HG03432 (cell line): ENCODE measurements at regions not wholly inside any gene's neighbourhood (a gene's known extent, or its start where the extent isn't known, plus 50 kb on each side); places are given as distances from the start of the nearest gene placed in this dataset.

Experiments used
- ATAC-seq: cut with Tn5 transposase; IDR thresholded peaks from one replicate; pipeline ENCODE4 v1.9.1; 2021; ENCODE audit warnings: mild to moderate bottlenecking, moderate library complexity; ENCODE audit not compliant: unreplicated experiment

DNA sequence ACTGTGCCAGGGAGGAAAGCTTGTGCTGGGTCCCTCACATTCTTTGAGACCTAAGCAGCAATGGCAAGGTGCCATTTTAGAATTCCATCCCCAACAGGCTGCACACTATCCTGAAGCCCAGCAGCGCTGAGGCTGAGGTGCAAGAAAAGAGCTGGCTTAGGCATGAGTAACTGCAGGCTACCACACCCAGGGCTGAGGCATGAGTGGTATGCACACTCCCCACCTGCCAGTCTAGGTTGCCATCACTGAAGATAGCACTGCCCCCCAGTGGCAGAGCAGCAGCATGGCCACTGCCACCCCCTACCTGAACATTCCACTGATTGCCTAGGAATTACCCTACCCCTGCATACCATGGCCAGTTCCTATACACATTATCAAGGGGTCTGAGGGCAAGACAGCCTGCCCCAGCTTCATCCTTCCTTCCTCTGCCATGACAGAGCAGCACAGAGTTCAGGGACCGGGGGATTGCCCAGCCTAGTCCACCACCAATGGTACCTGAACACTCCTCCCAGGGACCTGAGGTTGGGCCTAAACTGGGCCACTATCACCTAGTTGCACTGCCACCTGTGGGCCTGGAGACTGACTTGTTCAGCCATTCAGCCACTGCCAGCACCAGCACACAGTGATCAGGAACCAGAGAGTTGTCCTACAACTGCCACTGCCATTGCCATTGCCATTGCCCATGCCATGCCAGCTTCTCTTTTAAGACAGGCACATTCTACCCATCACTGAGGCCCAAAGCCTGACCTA lies 129.8 kb downstream of the SATB1 start:
- peak; percentile 98 for ATAC-seq

DNA sequence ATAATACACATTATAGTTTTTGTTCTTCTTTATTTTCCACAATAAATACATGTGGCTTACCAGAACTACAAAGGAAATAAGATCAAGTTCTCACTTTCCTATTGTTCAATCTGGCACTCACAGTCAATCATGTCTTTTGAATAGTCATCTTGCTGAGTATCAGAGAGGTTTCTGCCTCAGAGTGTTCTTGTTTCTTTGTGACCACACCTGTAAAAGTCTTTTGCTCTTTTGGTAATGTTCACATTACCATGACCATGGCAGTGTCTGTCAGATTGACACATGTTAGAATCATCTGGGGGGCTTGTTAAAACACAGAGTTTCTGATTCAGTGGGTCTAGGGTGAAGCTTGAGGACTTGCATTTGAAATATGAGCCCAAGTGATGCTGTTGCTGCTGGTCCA lies 135.0 kb downstream of the SATB1 start:
- no peak for ATAC-seq

- no peak for ATAC-seq
Measured at GRCh38 chr3:18288243-18288642, 136.9 kb downstream of the SATB1 start.

DNA sequence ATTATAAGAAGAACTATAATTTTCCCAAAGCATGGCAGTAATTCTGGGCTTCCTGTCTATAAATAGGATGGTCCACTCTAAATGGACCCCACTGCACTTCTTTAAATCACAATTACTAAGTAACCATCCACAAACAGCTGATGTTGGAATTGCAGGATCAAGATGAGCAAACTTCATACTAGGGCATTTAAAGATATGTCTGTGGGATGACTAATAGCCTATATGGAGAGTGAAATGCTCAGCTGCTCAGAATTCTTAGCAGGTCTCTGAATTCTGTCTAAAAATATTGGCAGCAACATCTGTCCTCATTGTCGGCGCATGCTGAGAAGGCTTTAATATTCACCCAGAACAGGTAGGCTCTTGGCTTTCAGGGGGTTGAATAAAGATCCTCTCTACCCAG lies 140.4 kb downstream of the SATB1 start:
- no peak for ATAC-seq

DNA sequence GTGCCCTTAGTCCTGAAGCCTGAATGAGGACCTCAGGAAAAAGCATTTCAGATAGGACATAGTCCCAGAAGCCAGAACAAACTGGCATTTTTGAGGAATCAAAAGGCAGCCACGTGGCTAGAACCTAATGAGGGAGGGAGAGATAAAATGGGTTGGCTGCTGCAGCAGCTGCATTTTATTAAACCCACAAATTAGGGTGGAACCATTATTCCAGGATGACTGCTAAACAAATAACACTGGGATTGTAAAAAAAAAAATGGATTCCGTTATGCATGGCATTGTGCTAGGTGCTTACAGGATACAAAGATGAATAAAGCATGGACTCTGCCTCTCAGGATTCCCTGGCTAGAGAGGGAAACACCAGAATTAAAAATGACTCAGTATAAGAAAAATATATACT lies 141.5 kb downstream of the SATB1 start:
- no peak for ATAC-seq

GRCh38 chr3:18282507-18282906 lies 142.6 kb downstream of the SATB1 start:
- no peak for ATAC-seq

DNA sequence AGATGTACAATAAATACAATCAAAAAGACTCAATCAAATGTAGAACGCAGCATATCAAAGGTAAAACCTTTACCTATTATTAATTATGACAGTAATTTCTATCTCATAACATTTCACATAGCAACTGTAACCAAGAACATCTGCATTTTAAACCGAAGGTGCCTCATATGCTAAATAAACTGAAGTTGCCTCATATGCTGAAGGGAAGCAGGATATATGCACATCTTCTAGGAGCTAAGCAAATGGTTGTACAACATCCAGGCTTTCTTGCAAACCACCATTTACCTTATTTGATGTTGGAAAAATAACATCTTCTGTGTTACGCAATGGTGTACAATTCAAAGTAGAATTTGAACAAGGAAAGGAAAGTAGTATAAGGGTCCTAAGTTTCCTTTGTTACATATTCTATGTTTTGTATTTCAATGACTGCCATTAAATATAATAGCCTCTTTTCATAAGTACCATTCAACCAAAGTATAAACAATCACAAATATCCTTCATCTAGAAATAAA lies 145.9 kb downstream of the SATB1 start:
- ATAC-seq = no peak

- no peak for ATAC-seq
Measured at GRCh38 chr3:18264853-18265252, 160.3 kb downstream of the SATB1 start.

DNA sequence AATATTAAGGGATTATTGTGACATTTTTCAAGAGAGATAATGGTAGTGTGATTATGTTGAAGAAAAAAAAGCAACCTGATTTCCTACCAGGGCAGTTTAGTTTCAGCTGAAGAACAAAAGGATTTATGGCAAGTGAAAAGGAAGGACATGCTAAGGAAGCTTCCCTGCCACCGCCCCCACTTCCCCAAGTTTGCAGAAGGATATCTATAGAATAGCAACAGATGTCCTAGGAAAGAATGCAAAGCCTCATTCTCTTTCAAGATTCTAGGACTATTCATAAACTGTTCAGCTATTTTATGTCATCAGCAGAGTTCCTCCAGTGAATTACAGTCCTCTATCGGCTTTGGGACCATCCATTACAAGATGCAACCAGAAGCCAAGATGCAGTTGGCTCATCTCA lies 160.8 kb downstream of the SATB1 start:
- ATAC-seq = no peak

DNA sequence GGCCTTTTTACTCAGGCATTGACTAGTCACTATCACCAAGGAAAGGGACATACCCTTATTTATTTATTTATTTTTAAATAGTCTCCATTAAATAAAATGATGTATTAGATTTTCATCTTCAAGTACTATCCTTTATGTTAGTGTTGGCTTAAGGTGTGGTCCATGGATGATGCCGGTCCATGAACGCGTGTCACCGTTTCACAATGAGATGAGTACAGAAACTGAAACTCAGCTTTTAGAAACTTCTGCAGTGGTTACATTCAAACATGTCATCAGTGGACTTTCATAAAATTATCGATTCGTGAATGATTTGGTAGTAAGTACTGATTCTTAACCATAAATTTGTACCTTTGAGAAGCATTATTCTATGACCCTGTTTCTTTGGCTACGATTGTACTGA lies 166.6 kb downstream of the SATB1 start:
- peak; percentile 75 for ATAC-seq

GRCh38 chr3:18252578-18252977 lies 172.6 kb downstream of the SATB1 start:
- ATAC-seq = no peak

DNA sequence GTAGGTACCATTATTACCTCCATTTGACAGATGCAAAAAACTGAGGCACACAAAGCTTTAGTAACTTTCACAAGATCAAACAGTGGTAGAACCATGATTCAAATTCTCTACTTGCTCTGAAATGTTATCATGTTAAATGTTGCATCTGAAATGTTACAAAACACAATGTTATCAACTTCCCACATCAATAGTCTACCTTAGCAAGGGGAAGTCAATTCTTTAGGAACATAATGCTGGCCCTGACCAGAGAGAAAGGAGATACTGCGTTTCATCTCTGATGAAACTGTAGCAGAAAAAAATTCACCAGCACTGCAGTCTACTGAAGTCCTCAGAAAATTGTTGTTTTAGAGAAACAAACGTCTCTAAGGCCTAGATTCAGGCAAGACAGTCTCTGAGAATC lies 174.1 kb downstream of the SATB1 start:
- no peak for ATAC-seq

DNA sequence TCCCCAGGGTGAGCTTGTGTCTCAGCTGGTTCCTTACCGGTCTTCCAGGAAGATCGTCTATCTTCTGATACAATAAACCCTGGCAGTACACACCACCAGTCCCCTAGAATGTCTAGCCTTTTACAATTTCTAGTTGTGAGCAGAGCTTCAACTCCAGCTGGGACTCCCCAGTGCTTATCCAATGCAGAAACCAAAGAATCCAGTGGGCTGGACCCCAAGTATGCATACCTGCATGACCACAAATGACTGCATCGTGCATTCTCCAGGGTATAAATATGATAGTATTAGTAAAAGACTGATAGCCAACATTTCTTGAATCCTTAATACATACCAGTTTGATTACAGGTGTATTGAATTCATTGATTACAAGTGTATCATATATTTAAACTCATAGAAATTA lies 176.0 kb downstream of the SATB1 start:
- no peak for ATAC-seq

DNA sequence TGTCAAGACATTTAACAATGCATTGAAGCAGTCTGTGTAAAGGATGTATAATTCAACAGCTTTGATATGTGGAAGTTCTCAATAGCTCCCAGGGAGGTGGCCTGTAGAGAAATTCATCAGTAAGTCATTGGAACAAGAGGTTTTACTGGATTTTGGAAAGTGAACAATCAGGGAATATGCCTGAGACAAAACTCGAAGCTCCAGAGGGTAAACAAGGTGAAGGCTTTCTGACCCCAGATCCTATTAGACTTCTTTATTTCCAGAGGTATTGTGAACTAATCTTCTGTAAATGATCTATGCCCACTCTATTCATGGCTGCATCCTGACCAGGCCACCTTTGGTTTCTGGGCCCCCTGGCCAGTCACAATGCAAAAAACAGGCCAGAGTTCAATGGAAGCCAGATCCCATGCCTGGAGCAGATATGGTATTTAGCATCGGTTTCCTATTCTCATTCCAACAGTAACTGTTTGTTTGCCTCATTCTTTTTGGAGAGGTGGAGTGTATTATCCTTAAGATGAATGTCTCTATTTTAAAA lies 177.3 kb downstream of the SATB1 start:
- ATAC-seq = no peak

GRCh38 chr3:18247139-18247695 lies 177.9 kb downstream of the SATB1 start:
- ATAC-seq = no peak

DNA sequence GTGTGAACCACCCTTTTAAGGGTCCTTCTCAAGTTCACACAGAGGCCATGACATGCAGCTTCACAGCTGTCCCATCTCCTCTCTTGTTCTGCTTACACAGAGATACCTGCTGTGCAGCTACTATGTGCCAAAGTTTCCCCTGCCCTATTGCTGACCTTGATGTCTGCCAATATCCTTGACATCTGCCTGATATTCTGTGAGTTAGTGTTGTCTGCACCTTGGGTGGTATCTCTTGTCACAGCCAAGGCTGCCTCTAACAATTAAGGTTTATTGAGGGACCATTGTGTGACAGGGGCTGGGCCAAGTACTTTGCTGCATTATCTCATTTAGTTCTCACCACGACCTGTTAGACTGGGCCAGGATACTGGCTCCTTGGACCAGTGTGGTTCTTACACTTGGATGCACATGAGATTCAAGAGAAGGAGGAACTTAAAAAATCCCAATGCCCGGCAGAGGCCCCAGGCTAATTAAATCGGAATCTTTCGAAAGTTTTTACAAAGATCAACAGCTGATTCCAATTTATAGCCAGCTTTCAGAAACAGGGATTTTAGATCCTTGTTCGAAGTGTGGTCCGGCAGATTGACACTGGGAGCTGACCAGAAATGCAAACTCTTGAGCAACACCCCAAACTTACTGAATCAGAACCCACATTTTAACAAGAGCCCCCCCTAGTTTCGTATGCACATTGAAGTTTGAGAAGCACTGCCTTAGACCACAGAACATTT lies 178.6 kb downstream of the SATB1 start:
- ATAC-seq = no peak

DNA sequence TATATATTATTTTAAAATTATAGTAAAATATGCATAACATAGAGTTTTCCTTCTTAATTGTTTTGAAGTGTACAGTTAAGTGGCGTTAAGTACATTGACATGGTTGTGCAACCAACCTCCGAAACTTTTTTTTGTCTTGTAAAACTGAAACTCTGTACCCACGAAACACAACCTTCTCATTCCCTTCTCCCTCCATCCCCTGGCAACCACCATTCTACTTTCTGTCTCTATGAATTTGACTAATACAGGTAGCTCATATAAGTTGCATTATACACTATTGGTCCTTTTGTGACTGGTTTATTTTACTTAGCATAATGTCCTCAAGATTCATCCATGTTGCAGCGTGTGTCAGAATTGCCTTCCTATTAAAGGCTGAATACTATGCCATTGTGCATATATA lies 179.4 kb downstream of the SATB1 start:
- ATAC-seq = peak; percentile 82

- no peak for ATAC-seq
Measured at GRCh38 chr3:18241837-18242236, 183.3 kb downstream of the SATB1 start.

GRCh38 chr3:18239674-18240073 lies 185.5 kb downstream of the SATB1 start:
- ATAC-seq = no peak

DNA sequence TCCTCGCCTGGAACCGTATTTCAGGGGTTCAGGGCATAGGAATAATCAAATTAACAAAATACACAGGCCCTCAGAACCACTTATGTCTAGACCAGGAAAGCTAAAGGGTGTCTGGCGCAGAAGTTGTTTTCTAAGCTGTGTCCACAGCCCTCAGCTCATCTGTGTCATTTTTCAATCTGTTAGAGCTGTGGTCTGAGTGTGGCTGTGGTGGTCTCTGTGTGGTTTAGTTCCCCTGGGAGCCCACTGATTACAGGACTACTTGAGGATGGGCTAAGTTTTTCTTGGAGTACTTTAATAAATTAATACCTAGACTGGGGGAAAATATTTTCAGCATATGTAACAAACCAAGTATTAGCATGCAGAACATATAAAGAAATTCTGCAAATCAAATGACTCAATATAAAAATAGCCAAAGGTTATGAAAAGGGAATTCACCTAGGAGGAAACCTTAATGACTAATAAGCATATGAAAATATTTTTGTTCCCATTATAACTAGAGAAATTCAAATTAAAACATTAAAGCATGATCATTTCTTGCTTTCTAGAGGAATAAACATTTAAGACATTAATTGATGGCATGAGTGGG lies 186.3 kb downstream of the SATB1 start:
- ATAC-seq = no peak

GRCh38 chr3:18238332-18238731 lies 186.8 kb downstream of the SATB1 start:
- no peak for ATAC-seq
